ENCODE measurements at regions not wholly inside any gene's neighbourhood (a gene's known extent, or its start where the extent isn't known, plus 50 kb on each side); places are given as distances from the start of the nearest gene placed in this dataset.

- TF ChIP-seq, protein P1, sequence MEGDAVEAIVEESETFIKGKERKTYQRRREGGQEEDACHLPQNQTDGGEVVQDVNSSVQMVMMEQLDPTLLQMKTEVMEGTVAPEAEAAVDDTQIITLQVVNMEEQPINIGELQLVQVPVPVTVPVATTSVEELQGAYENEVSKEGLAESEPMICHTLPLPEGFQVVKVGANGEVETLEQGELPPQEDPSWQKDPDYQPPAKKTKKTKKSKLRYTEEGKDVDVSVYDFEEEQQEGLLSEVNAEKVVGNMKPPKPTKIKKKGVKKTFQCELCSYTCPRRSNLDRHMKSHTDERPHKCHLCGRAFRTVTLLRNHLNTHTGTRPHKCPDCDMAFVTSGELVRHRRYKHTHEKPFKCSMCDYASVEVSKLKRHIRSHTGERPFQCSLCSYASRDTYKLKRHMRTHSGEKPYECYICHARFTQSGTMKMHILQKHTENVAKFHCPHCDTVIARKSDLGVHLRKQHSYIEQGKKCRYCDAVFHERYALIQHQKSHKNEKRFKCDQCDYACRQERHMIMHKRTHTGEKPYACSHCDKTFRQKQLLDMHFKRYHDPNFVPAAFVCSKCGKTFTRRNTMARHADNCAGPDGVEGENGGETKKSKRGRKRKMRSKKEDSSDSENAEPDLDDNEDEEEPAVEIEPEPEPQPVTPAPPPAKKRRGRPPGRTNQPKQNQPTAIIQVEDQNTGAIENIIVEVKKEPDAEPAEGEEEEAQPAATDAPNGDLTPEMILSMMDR (conservative IDR thresholded peaks at IDR 0.05; ENCODE audit: low read depth, low read length) = no peak
- TF ChIP-seq EZH2 (IDR thresholded peaks at IDR 0.05; ENCODE audit: borderline replicate concordance, low read depth, low read length, poor library complexity, severe bottlenecking) = no peak
These were observed 742.3 kb upstream of the SLC8A1 start for GRCh38 chr2:41194230-41194629.

Data from A673 (cell line).